Effector memory CD8-positive, alpha-beta T cell (primary cell): ENCODE measurements at regions not wholly inside any gene's neighbourhood (a gene's known extent, or its start where the extent isn't known, plus 50 kb on each side); places are given as distances from the start of the nearest gene placed in this dataset.
"Not testable (repeated sequence)": the region's sequence is repeated elsewhere in the genome, so short reads cannot be mapped to it uniquely, and the experiment has no call there.

Experiments used
- ATAC-seq: fragments of 150-1000 bp; cut with Tn5 transposase; replicated peaks from 2 replicates; pipeline ENCODE4 v1.10.0; 2021; ENCODE audit warnings: mild to moderate bottlenecking, moderate library complexity
- DNase-seq, 3 experiments: peaks; one replicate each; pipeline ENCODE4 v3.0.0; 2021
- H3K27ac Mint-ChIP-seq, 2 donors: one replicate each; pipeline ENCODE4 v1.8.0; 2022; ENCODE audit warnings: mild to moderate bottlenecking in 2 of 2, mixed read lengths in 2 of 2, moderate library complexity in 2 of 2
- H3K27me3 Mint-ChIP-seq, 2 donors: one replicate each; pipeline ENCODE4 v1.8.0; 2022; ENCODE audit warnings: mixed read lengths in 2 of 2
- H3K36me3 Mint-ChIP-seq: one replicate; pipeline ENCODE4 v1.8.0; 2022; ENCODE audit warnings: mild to moderate bottlenecking, moderate library complexity, mixed read lengths; ENCODE audit not compliant: insufficient read depth
- H3K4me1 Mint-ChIP-seq, 2 donors: one replicate each; pipeline ENCODE4 v1.8.0; 2022; ENCODE audit warnings: low read depth in 2 of 2, mixed read lengths in 2 of 2
- H3K4me3 Mint-ChIP-seq, 2 donors: one replicate each; pipeline ENCODE4 v1.8.0; 2022; ENCODE audit warnings: mild to moderate bottlenecking in 2 of 2, mixed read lengths in 2 of 2, moderate library complexity in 2 of 2
- H3K9me3 Mint-ChIP-seq, 2 donors: one replicate each; pipeline ENCODE4 v1.8.0; 2022; ENCODE audit warnings: mixed read lengths in 2 of 2

DNA sequence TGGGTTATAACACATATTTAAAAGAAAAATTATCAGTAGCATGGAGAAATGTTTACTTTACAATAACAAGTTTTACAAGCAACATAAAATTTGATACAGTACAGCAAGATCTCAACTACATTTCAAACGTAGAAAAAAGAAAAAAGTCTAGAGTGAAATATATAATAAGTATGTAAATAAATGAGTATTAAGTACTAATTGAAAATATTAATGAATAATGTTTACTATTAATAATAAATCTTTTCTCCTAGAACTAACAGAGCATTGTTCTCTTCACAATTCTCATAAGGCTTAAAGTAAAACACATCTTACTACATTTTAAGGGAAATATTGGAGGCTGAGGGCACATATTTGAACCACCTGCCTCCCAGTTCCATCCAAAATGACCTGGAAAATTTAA is 72.1 kb downstream of the TMEM212 start:
- DNase-seq: no peak
- H3K9me3 Mint-ChIP-seq: no peaks in the 10 kb centered on the region
- no peaks in the 10 kb centered on the region for H3K4me1 Mint-ChIP-seq
- no peak for ATAC-seq
- no peaks in the 10 kb centered on the region for H3K36me3 Mint-ChIP-seq
- H3K4me3 Mint-ChIP-seq: no peak overlapping the region
- H3K27me3 Mint-ChIP-seq: peaks cover 32 to 43% of the 10 kb centered on the region in 2 donors
- H3K27ac Mint-ChIP-seq: no peak overlapping the region

DNA sequence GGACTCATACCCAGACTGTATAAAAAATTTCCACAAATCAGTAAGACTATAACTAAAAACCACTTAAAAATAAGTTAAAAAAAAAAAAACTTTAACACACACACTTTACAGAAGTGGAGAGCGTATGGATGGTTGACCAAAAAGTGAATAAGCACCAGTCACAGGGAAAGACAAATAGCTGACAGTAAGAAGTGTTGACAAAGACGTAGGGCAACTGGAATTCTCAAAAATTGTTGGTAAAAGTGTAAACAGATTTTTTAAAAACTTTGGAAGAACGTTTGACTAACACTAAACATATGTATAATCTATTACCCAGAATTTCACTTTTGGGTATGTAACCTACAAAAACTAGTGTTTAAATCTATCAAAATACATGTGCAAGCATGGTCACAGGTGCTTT is 73.7 kb downstream of the TMEM212 start:
- Mint-ChIP-seq H3K4me3 (no peak overlapping the region), H3K36me3 (no peaks in the 10 kb centered on the region)

DNA sequence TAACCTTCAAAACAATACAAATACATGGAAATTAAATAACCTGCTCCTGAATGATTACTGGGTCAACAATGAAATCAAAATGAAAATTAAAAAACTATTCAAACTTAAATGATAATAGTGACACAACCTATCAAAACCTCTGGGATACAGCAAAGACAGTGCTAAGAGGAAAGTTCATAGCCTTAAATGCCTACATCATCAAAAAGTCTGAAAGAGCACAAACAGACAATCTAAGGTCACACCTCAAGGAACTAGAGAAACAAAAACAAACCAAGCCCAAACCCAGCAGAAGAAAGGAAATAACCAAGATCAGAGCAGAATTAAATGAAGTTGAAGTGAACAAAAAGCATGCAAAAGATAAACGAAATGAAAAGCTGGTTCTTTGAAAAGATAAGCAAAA is 79.5 kb downstream of the TMEM212 start:
- not testable (repeated sequence) for H3K4me3 Mint-ChIP-seq, DNase-seq, H3K27ac Mint-ChIP-seq, H3K36me3 Mint-ChIP-seq, ATAC-seq, H3K4me1 Mint-ChIP-seq
- H3K9me3 Mint-ChIP-seq: peaks cover 4 to 15% of the 10 kb centered on the region in 2 donors
- peaks cover 54 to 55% of the 10 kb centered on the region in 2 donors for H3K27me3 Mint-ChIP-seq

More for the DNA sequence above, 73.7 kb downstream of the TMEM212 start:
- no peak for ATAC-seq
- peaks cover 46 to 59% of the 10 kb centered on the region in 2 donors for H3K27me3 Mint-ChIP-seq
- H3K9me3 Mint-ChIP-seq: peaks cover 3 to 5% of the 10 kb centered on the region in 2 donors
- H3K27ac Mint-ChIP-seq: no peak overlapping the region
- no peaks in the 10 kb centered on the region for H3K4me1 Mint-ChIP-seq
- no peak for DNase-seq

DNA sequence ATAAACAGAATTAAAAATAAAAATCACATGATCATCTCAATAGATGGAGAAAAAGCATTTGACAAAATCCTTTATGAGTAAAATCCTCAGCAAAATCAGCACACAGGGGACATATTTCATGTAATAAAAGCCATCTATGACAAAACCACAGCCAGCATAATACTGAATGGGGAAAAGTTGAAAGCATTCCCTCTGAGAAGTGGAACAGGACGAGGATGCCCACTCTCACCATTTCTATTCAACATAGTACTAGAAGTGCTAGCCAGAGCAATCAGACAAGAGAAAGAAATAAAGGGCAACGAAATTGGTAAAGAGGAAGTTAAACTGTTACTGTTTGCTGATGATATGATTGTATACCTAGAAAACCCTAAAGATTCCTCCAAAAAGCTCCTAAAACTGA is 80.5 kb downstream of the TMEM212 start:
- H3K4me3 Mint-ChIP-seq, ATAC-seq, H3K4me1 Mint-ChIP-seq, H3K36me3 Mint-ChIP-seq, H3K27ac Mint-ChIP-seq, DNase-seq: not testable (repeated sequence)
- peaks cover 52 to 53% of the 10 kb centered on the region in 2 donors for H3K27me3 Mint-ChIP-seq
- peaks cover 4 to 15% of the 10 kb centered on the region in 2 donors for H3K9me3 Mint-ChIP-seq

- not testable (repeated sequence) for H3K27ac Mint-ChIP-seq, DNase-seq, H3K4me1 Mint-ChIP-seq, H3K36me3 Mint-ChIP-seq, ATAC-seq, H3K4me3 Mint-ChIP-seq
- peaks cover 43 to 46% of the 10 kb centered on the region in 2 donors for H3K27me3 Mint-ChIP-seq
- peaks cover 4 to 15% of the 10 kb centered on the region in 2 donors for H3K9me3 Mint-ChIP-seq
Observed at GRCh38 chr3:171924864-171925263, 81.7 kb downstream of the TMEM212 start.

DNA sequence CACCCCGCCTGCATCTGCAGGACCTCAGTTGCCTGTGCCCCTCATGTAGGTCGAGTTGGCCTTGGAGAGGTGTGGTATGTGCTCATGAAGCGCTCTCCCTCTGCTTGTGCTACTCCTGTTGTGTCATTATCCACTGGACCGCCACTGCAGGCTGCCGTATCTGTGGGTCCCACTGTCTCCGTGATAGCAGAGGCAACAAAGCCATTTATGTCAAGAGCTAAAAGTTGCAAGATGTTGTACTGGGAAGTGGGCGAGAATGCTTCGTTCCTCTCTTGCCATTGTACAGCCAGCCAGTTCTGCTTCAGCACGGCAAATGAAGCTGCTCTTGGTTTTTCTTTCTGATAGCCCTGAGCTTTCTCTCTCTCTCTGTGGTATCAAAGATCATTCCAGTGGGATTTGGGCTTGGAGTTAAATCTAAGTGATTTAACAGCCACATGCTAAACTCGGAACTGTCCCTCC is 89.0 kb downstream of the TMEM212 start:
- ATAC-seq (no peak), DNase-seq (no peak)
- peaks cover 0 to 7% of the 10 kb centered on the region in 2 donors for H3K4me1 Mint-ChIP-seq
- H3K9me3 Mint-ChIP-seq: no peaks in the 10 kb centered on the region
- H3K27ac Mint-ChIP-seq: no peak overlapping the region
- peaks cover 17 to 22% of the 10 kb centered on the region in 2 donors for H3K27me3 Mint-ChIP-seq
- H3K4me3 Mint-ChIP-seq: no peak overlapping the region
- no peaks in the 10 kb centered on the region for H3K36me3 Mint-ChIP-seq

GRCh38 chr3:171933441-171933840 is 90.3 kb downstream of the TMEM212 start:
- Mint-ChIP-seq H3K4me1 (peaks cover 3 to 7% of the 10 kb centered on the region in 2 donors), H3K27ac (no peak overlapping the region), H3K36me3 (no peaks in the 10 kb centered on the region), H3K27me3 (peaks cover 9 to 15% of the 10 kb centered on the region in 2 donors), H3K4me3 (no peak overlapping the region), H3K9me3 (no peaks in the 10 kb centered on the region)
- ATAC-seq (no peak), DNase-seq (no peak)

GRCh38 chr3:171935261-171936123 is 92.3 kb downstream of the TMEM212 start:
- no peak overlapping the region for H3K27ac Mint-ChIP-seq
- ATAC-seq: no peak

DNA sequence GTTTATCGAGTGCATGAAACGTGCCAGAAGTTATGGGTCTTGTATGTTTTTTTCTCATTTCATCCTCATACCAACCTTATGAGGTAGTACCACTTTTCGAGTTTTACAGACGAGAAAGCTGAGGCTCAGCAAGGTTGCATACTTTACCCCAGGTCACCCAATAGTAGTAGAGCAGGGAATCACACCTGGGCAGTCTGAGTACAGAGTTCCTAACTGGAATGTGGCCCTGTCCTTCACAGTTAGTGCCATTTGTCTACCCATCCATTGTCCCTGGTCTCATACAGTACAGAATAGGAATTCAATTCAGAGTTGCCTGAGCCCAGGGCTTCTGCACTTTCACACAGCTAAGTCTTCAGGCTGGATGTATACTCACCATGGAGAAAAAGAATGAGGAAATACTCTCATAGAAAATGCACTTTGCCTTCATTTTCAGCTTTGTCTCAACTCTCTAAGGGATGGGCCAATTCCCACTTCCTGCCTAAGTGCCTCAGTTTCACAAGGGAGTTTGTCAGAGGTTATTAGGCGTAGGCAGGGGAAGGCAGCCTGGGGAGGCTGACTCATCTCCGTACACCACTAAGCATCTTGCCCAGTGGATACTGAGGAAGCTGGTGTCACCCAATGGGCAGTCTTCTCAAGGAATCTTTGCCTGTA is 93.2 kb downstream of the TMEM212 start:
- Mint-ChIP-seq H3K27me3 (peaks cover 9 to 15% of the 10 kb centered on the region in 2 donors), H3K4me1 (peaks cover 3 to 7% of the 10 kb centered on the region in 2 donors), H3K36me3 (no peaks in the 10 kb centered on the region), H3K9me3 (no peaks in the 10 kb centered on the region), H3K27ac (no peak overlapping the region), H3K4me3 (no peak overlapping the region)
- ATAC-seq (no peak), DNase-seq (no peak)

More at GRCh38 chr3:171935261-171936123, 92.3 kb downstream of the TMEM212 start:
- peaks cover 9 to 15% of the 10 kb centered on the region in 2 donors for H3K27me3 Mint-ChIP-seq
- no peak overlapping the region for H3K4me3 Mint-ChIP-seq
- no peaks in the 10 kb centered on the region for H3K9me3 Mint-ChIP-seq
- no peak for DNase-seq
- no peaks in the 10 kb centered on the region for H3K36me3 Mint-ChIP-seq
- peaks cover 3 to 7% of the 10 kb centered on the region in 2 donors for H3K4me1 Mint-ChIP-seq

- H3K27ac Mint-ChIP-seq: no peak overlapping the region
- DNase-seq (no peak), ATAC-seq (no peak)
- H3K36me3 Mint-ChIP-seq: no peaks in the 10 kb centered on the region
- H3K27me3 Mint-ChIP-seq: peaks cover 9% of the 10 kb centered on the region in 2 donors
- no peak overlapping the region for H3K4me3 Mint-ChIP-seq
- no peaks in the 10 kb centered on the region for H3K9me3 Mint-ChIP-seq
- H3K4me1 Mint-ChIP-seq: peaks cover 7% of the 10 kb centered on the region in 2 donors
Observed at GRCh38 chr3:171939578-171939977, 96.4 kb downstream of the TMEM212 start.

DNA sequence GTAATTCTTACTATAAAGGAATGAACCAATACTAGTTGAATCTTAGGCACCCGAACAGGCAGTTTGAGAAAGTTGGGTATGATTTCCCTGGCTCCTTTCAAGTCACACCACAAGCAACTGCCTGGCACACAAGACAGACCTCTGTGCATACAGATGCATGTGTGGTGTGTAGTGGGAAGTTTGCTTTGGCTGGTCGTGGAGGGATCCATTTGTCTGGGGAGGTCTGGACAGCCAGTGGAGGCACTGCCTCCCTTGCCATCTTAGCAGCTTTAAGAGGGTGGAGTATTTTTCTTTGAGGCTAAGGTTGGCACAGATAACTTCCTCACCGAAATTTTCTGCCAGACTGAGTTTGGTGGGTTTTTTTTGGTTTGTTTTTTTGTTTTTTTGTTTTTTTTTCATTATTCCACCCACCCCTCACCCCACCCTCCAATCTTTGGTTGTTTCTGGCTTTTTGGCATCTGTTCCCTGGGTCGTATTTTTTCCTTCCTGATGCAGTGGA is 97.1 kb downstream of the TMEM212 start:
- Mint-ChIP-seq H3K4me1 (peaks cover 2 to 7% of the 10 kb centered on the region in 2 donors), H3K36me3 (no peaks in the 10 kb centered on the region), H3K9me3 (no peaks in the 10 kb centered on the region), H3K4me3 (no peak overlapping the region), H3K27me3 (peaks cover 3% of the 10 kb centered on the region in 2 donors), H3K27ac (no peak overlapping the region)
- ATAC-seq: no peak
- no peak for DNase-seq

DNA sequence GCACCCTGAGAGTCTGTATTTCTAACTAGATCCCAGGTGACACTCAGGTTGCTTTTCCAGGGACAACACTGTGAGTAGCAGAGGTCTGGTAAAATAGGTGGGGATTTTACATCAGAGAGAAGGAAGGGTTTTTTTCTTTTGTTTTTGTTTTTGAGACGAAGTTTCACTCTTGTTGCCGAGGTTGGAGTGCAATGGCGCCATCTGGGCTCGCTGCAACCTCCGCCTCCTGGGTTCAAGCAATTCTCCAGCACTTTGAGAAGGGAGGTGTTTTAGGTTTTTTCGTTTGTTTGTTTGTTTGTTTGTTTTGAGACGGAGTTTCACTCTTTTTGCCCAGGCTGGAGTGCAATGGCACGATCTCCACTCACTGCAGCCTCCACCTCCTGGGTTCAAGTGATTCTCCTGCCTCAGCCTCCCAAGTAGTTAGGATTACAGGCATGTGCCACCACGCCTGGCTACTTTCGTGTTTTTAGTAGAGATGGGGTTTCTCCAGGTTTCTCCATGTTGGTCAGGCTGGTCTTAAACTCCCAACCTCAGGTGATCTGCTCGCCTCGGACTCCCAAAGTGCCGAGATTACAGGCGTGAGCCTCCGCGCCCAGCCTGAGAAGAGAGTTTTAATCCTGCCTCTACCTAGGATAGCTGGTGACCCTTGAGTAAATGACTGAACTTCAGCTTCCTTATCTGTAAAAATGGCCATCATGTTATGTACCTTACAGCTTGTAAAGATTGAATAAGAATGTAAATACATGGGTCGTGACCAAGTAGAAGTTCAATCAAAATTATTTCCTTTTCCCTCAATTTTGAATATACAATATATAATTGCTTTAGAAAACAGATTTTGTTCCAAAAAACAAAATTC is 95.9 kb upstream of the FNDC3B start:
- H3K4me3 Mint-ChIP-seq: no peak overlapping the region
- no peak for ATAC-seq

More for the DNA sequence above, 95.9 kb upstream of the FNDC3B start:
- no peak for DNase-seq
- H3K27me3 Mint-ChIP-seq: peaks cover 10 to 11% of the 10 kb centered on the region in 2 donors
- no peaks in the 10 kb centered on the region for H3K36me3 Mint-ChIP-seq
- peaks cover 0 to 4% of the 10 kb centered on the region in 2 donors for H3K4me1 Mint-ChIP-seq
- H3K9me3 Mint-ChIP-seq: no peaks in the 10 kb centered on the region
- no peak overlapping the region for H3K27ac Mint-ChIP-seq
